NCI-H2081 (cell line): ENCODE measurements at regions not wholly inside any gene's neighbourhood (a gene's known extent, or its start where the extent isn't known, plus 50 kb on each side); places are given as distances from the start of the nearest gene placed in this dataset.

Experiments used
- DNase-seq, 2 experiments: peaks; one replicate each; lab custom pipeline; 2025; lab: John Stamatoyannopoulos, UW

GRCh38 chr7:97466999-97467740 is 264.7 kb upstream of the TAC1 start:
- no peak for DNase-seq

GRCh38 chr7:97468493-97468892 is 263.4 kb upstream of the TAC1 start:
- DNase-seq: no peak

GRCh38 chr7:97470726-97471125 is 261.2 kb upstream of the TAC1 start:
- DNase-seq: no peak

GRCh38 chr7:97471491-97471890 is 260.4 kb upstream of the TAC1 start:
- no peak for DNase-seq

GRCh38 chr7:97479740-97480290 is 252.1 kb upstream of the TAC1 start:
- DNase-seq: no peak

DNA sequence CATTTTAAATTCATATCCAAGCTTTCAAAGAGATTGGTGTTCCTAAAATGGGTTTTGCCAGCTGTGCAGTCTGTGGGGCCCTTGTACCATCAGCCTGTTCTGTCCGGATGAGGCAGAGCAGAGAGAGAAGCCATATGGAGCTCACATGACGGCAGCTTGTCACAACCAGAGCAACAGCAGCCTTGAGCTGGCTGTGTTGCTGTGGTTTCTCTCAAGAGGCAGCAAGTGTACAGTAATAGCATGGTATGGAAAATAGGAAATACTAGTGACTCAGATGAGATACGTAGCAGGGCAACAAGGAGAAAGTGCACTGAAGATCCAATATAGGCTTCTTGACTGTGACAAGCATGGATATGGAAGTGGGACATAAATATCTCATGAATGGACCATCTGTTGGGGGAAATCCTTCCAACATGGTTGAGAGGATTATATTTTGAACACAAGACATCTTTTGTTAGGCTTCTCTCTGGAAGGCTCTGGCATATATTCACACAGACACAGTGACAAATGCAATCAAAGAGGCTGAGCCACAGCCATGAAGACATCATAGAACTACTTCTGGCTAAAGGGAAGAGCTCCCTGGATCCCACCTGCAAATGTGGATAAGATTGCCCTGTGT is 251.0 kb upstream of the TAC1 start:
- no peak for DNase-seq

- DNase-seq: no peak
Observed at GRCh38 chr7:97495487-97495886, 236.4 kb upstream of the TAC1 start.

DNA sequence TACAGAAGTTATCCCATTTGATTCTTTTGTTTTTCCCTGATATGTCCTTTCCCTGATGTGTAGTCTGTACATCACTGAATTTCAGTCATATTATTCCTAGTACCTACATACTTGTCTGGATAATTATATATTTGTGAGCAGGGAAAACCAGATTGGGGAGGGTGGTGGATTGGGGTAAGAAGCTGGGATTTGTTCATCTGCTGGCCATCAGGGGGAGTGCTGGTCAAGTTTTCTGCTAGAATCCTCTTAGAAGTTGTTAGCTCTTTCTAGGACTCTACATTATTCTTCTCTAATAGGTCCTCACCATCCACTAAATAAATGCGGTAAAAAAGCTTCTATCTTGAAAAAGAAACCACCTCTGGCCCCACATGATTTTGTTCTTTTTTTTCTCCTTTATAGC is 232.7 kb upstream of the TAC1 start:
- DNase-seq: peak; percentile 56 to 64

- DNase-seq: no peak
Observed at GRCh38 chr7:97503367-97504094, 228.4 kb upstream of the TAC1 start.

DNA sequence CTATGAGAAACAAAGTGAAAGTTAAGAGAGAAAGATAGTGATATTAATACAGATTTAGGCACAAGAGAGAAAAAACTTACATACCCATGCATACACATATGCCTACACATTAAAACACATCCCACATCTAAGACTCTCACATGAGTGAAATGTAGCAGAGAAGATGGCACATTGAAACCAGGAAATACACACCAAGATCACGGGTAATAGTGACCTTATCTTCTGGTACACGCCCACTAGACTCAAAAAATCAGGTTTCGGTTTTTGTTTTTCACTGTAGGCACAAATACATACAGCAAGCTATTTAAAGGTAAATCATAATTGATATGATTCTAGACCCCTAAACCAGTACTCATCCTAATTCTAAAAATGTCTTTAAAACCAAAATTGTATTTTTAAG is 225.2 kb upstream of the TAC1 start:
- DNase-seq: no peak

- no peak for DNase-seq
Observed at GRCh38 chr7:97512441-97513207, 219.3 kb upstream of the TAC1 start.

- DNase-seq: no peak
Observed at GRCh38 chr7:97513326-97513725, 218.6 kb upstream of the TAC1 start.

- DNase-seq: no peak
Observed at GRCh38 chr7:97541188-97541587, 190.7 kb upstream of the TAC1 start.

DNA sequence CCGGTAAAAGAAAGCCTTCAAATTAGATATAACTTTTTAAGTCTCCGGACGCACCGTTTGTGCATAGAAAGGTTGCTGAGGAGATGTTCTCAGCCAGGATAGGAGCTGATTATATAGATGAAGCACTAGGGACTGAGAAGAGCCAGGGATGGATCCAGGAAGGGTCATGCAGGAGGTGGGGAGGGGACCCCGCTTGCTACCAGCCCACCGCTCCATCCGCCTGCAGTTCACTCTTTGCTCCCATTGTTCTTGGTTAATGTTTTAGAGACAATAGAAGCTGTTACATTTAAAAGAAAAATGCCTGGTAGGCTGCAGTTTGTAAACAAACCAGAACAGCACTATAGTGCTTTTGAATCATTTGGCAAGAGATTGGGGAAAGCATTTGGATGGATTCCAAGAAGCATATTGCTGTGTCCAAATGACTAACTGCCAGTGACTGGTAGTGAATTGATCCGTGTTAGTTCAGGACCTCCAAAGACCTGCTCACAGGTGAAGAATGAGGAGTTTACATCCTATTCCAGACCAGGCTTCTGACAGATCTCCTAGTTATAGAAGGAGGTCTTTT is 175.9 kb upstream of the TAC1 start:
- DNase-seq: peak; percentile 89 to 97

- no peak for DNase-seq
Observed at GRCh38 chr7:97565665-97566064, 166.2 kb upstream of the TAC1 start.

DNA sequence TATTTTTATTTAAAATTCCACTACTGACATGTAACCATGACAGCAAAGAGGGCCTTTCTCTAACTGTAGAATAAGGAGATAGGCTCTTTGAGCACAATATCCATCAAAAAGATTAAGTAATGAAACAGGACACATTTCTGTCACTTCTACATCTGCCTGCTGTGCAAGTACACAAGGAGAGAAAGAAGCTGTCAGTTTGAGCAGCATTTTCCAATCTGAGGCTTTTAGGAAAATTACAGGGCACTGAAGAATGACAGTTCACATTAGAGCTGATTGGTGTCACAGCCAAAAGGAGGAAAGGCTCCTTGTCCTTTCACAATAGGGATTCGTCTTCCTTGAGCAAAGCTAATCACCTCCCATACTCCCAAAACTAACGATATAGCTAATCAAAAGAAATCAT is 158.8 kb upstream of the TAC1 start:
- DNase-seq: no peak

- no peak for DNase-seq
Observed at GRCh38 chr7:97576043-97576442, 155.8 kb upstream of the TAC1 start.

- no peak for DNase-seq
Observed at GRCh38 chr7:97578225-97578624, 153.7 kb upstream of the TAC1 start.

DNA sequence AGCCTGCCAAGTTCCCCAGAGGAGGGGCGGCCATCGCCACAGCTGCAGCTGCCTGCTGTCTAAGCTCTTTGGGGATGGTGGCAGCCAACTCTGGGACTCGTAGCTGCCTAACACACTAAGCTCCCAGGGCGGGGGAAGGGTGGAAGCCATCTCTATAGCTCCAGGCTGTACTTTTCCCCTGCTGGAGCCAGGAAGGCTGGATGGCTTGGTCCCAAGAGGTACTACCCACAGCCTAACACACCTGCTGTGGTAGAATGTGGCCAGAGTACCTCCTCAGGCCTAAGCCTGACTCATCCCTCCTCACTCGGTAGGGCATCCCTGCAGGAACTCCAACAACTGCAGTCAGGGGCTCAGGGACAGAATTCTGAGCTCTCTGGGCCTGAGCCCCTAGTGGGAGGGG is 151.7 kb upstream of the TAC1 start:
- peak in 1 of 2 experiments; percentile 20 for DNase-seq

DNA sequence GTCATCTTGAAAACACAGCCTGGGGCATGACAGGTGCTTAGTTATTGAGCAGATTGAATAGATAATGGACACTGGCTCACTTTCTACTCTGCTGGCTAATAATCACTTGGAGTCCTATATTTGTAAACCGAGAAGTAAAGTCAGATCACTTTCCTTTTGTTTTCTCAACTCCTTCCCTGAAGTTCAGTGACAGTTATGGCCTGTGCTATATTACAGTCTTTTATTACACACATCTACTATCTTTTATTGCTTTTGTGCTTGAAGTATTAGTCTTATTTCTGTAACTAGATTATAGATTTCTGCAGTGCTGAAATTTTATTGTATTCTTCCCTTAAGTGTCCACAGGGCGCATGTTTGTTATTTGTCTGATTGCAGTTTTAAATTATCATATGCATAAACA is 136.4 kb upstream of the TAC1 start:
- no peak for DNase-seq

DNA sequence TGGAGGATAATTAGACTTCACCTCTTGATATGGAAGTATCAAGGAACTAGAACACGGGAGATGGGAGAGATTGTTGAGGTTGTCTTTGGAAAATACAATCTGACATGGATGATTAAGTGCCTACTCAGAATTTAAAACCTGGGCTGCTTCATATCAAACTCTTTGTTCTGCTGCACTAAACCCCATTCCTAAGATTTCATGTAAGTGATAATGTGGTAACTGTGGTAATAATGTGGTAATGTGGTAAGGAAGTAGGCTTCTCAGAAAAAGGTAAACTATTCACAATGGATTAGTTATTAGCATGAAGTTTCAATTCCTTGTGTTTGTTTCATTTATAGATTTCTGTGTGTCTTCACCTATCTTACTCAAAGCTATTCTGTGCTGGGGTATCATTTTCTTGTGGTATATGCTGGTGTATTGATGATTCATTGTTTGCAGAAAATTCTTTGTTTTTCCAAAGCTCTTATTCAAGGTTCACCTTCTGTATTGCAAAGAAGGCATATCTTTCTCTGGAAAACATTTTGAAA is 129.9 kb upstream of the TAC1 start:
- no peak for DNase-seq

DNA sequence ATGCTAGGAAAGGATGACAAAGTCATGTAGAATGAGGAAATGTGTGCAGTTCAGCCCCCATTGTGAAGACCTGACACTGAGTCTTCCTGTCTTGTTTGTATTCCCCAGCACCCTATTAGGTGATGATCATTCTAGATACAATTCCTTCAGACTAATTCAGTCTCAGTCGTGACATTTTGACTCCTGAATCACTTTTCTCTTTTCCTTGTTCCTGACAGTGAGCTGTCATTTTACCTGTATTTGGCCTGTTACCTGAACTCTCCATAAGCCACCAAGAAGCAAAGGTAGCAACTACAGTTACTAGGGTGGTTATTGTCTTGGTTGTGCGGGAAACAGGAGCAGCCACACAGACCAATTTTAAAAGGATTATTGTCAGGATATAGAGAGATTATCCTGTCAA is 111.4 kb upstream of the TAC1 start:
- no peak for DNase-seq
